GM23248 (cell line): ENCODE measurements at regions not wholly inside any gene's neighbourhood (a gene's known extent, or its start where the extent isn't known, plus 50 kb on each side); places are given as distances from the start of the nearest gene placed in this dataset.

ENCODE experiments used
- DNase-seq: peaks from one replicate; pipeline ENCODE4 v3.0.0-alpha.2; 2015
- H2AFZ ChIP-seq: fragments of 200-600 bp; sonication (generic); 2 replicates; pipeline ENCODE4 v1.6.1; 2016; ENCODE audit warnings: antibody characterized with exemption
- H3F3A ChIP-seq: fragments of 200-600 bp; sonication (generic); 2 replicates; pipeline ENCODE4 v1.6.1; 2016; ENCODE audit warnings: mild to moderate bottlenecking, antibody characterized with exemption, mixed run types; ENCODE audit not compliant: insufficient read depth
- H3K27ac ChIP-seq: fragments of 200-600 bp; sonication (generic); 2 replicates; pipeline ENCODE4 v1.5.1; 2016; ENCODE audit warnings: mild to moderate bottlenecking
- H3K27me3 ChIP-seq: fragments of 200-600 bp; sonication (generic); replicated peaks from 2 replicates; pipeline ENCODE4 v1.6.1; 2016; ENCODE audit warnings: mild to moderate bottlenecking; ENCODE audit not compliant: insufficient read depth
- H3K36me3 ChIP-seq: fragments of 200-600 bp; sonication (generic); 2 replicates; pipeline ENCODE4 v1.6.1; 2016; ENCODE audit warnings: low read depth, mild to moderate bottlenecking
- H3K4me1 ChIP-seq: fragments of 200-600 bp; sonication (generic); 2 replicates; pipeline ENCODE4 v1.6.1; 2016; ENCODE audit warnings: mild to moderate bottlenecking; ENCODE audit not compliant: insufficient read depth
- H3K4me2 ChIP-seq: fragments of 200-600 bp; sonication (generic); one replicate; pipeline ENCODE4 v1.6.1; 2016; ENCODE audit warnings: mild to moderate bottlenecking; ENCODE audit not compliant: unreplicated experiment
- H3K4me3 ChIP-seq: fragments of 200-600 bp; sonication (generic); 2 replicates; pipeline ENCODE4 v1.5.1; 2016; ENCODE audit warnings: mild to moderate bottlenecking
- H3K79me2 ChIP-seq: fragments of 200-600 bp; sonication (generic); 2 replicates; pipeline ENCODE4 v1.6.1; 2016; ENCODE audit warnings: mild to moderate bottlenecking; ENCODE audit not compliant: insufficient read depth
- H3K9ac ChIP-seq: fragments of 200-600 bp; sonication (generic); 2 replicates; pipeline ENCODE4 v1.6.1; 2016; ENCODE audit warnings: mild to moderate bottlenecking
- H3K9me2 ChIP-seq: fragments of 200-600 bp; sonication (generic); 2 replicates; pipeline ENCODE4 v1.6.1; 2016; ENCODE audit warnings: mixed run types, mild to moderate bottlenecking, moderate library complexity; ENCODE audit not compliant: insufficient read depth
- H3K9me3 ChIP-seq: fragments of 200-600 bp; sonication (generic); one replicate; pipeline ENCODE4 v1.6.1; 2017; ENCODE audit warnings: low read depth
- H4K20me1 ChIP-seq: fragments of 200-600 bp; sonication (generic); 2 replicates; pipeline ENCODE4 v1.6.0; 2016; ENCODE audit not compliant: insufficient read depth
- EZH2 ChIP-seq: fragments of 200-600 bp; sonication (generic); IDR thresholded peaks from 2 replicates; pipeline ENCODE4 v1.6.1; 2018; ENCODE audit warnings: antibody characterized with exemption, mild to moderate bottlenecking; ENCODE audit not compliant: insufficient read depth, poor library complexity, severe bottlenecking
- EZH2phosphoT487 ChIP-seq: fragments of 200-600 bp; sonication (generic); IDR thresholded peaks from 2 replicates; pipeline ENCODE4 v1.6.1; 2018; ENCODE audit warnings: antibody characterized with exemption, moderate library complexity, mild to moderate bottlenecking, low read depth; ENCODE audit not compliant: insufficient read depth
- WGBS, 2 experiments: methylation state at CpG; one replicate each; pipeline ENCODE4 v1.1.6; 2015 to 2017; ENCODE audit warnings: low lambda C conversion rate in 2 of 2, low coverage in 1 of 2; ENCODE audit errors: missing lambda C conversion rate in 2 of 2; 5-methylcytosine and 5-hydroxymethylcytosine counted together
- in situ Hi-C: fragments of 300-500 bp; cut with MboI; formaldehyde crosslinking; loops from 2 replicates; pipeline ENCODE4 v1.15.0; 2020

GRCh38 chr11:130720232-130721022 is 195.9 kb downstream of the SNX19 start:
- in situ Hi-C loops: no loop called here
- no peak overlapping the region for H3K27ac ChIP-seq
- no peak overlapping the region for H2AFZ ChIP-seq
- H3F3A ChIP-seq: no peaks in the 10 kb centered on the region
- TF ChIP-seq EZH2: no peak
- TF ChIP-seq EZH2phosphoT487: no peak
- H3K4me3 ChIP-seq: no peak overlapping the region
- no peaks in the 10 kb centered on the region for H3K9me2 ChIP-seq
- no peak overlapping the region for H3K4me2 ChIP-seq
- 83 to 86% methylated on average over 23 to 27 of the region's 27 CpGs for WGBS, 2 experiments
- no peaks in the 10 kb centered on the region for H4K20me1 ChIP-seq
- H3K36me3 ChIP-seq: no peaks in the 10 kb centered on the region
- H3K9ac ChIP-seq: no peak overlapping the region
- peaks cover 10% of the 10 kb centered on the region for H3K4me1 ChIP-seq
- H3K79me2 ChIP-seq: no peaks in the 10 kb centered on the region
- no peaks in the 10 kb centered on the region for H3K9me3 ChIP-seq
- H3K27me3 ChIP-seq: peaks cover 40% of the 10 kb centered on the region
- DNase-seq: no peak

- Histone ChIP-seq H3K4me1 (peaks cover 12% of the 10 kb centered on the region), H3K36me3 (no peaks in the 10 kb centered on the region), H3K4me2 (no peak overlapping the region), H4K20me1 (no peaks in the 10 kb centered on the region), H3K9ac (no peak overlapping the region), H3K79me2 (no peaks in the 10 kb centered on the region), H3K27ac (no peak overlapping the region), H3K9me2 (no peaks in the 10 kb centered on the region), H3F3A (no peaks in the 10 kb centered on the region), H2AFZ (no peak overlapping the region), H3K27me3 (peaks cover 34% of the 10 kb centered on the region), H3K4me3 (no peak overlapping the region), H3K9me3 (no peaks in the 10 kb centered on the region)
- WGBS, 2 experiments: 68 to 91% methylated on average over 4 to 5 of the region's 5 CpGs
- in situ Hi-C loops: no loop called here
- TF ChIP-seq EZH2phosphoT487 (no peak), EZH2 (no peak)
- DNase-seq: no peak
Observed at GRCh38 chr11:130721023-130721681, 195.1 kb downstream of the SNX19 start.

- Histone ChIP-seq H3K4me2 (no peak overlapping the region), H3K27ac (no peak overlapping the region), H3K9me3 (no peaks in the 10 kb centered on the region), H3K4me3 (no peak overlapping the region), H2AFZ (no peak overlapping the region), H3K36me3 (no peaks in the 10 kb centered on the region), H3K9me2 (no peaks in the 10 kb centered on the region), H3K27me3 (peaks cover 28% of the 10 kb centered on the region; the same call in 1 of the 2 replicates), H3K4me1 (peaks cover 14% of the 10 kb centered on the region), H3F3A (no peaks in the 10 kb centered on the region), H4K20me1 (no peaks in the 10 kb centered on the region), H3K79me2 (no peaks in the 10 kb centered on the region), H3K9ac (no peak overlapping the region)
- DNase-seq: peak; percentile 42
- TF ChIP-seq EZH2phosphoT487 (no peak), EZH2 (no peak)
- 78 to 81% methylated on average over 6 of the region's 6 CpGs for WGBS, 2 experiments
- in situ Hi-C loops: no loop called here
Observed at GRCh38 chr11:130721736-130722135, 194.5 kb downstream of the SNX19 start.

- Histone ChIP-seq H3K9me2 (no peaks in the 10 kb centered on the region), H3K9me3 (no peaks in the 10 kb centered on the region), H4K20me1 (no peaks in the 10 kb centered on the region), H3K4me3 (no peak overlapping the region), H2AFZ (no peak overlapping the region), H3K79me2 (no peaks in the 10 kb centered on the region), H3F3A (no peaks in the 10 kb centered on the region), H3K9ac (no peak overlapping the region), H3K27me3 (peaks cover 22% of the 10 kb centered on the region; the same call in 1 of the 2 replicates), H3K4me2 (no peak overlapping the region), H3K27ac (no peak overlapping the region), H3K4me1 (peaks cover 14% of the 10 kb centered on the region), H3K36me3 (no peaks in the 10 kb centered on the region)
- TF ChIP-seq EZH2phosphoT487 (no peak), EZH2 (no peak)
- DNase-seq: no peak
- in situ Hi-C loops: no loop called here
- whole genome bisulfite sequencing, 2 experiments: 29 to 34% methylated on average over 4 of the region's 4 CpGs
Observed at GRCh38 chr11:130722401-130722800, 193.9 kb downstream of the SNX19 start.
